SK-N-SH (cell line): ENCODE measurements at regions not wholly inside any gene's neighbourhood (a gene's known extent, or its start where the extent isn't known, plus 50 kb on each side); places are given as distances from the start of the nearest gene placed in this dataset.
A peak's percentile ranks its signal among the peaks of the same experiment; 100 is the strongest.

Experiments
- YY1 ChIP-seq: IDR thresholded peaks from 2 replicates; pipeline ENCODE4 v1.4.0; 2012; ENCODE audit warnings: low read depth, mild to moderate bottlenecking
- TF ChIP-seq, protein P1 (sequence below): fragments of 200-600 bp; sonication (generic); IDR thresholded peaks from 2 replicates; pipeline ENCODE4 v1.6.1; 2017; ENCODE audit warnings: antibody characterized with exemption, mild to moderate bottlenecking, moderate library complexity

DNA sequence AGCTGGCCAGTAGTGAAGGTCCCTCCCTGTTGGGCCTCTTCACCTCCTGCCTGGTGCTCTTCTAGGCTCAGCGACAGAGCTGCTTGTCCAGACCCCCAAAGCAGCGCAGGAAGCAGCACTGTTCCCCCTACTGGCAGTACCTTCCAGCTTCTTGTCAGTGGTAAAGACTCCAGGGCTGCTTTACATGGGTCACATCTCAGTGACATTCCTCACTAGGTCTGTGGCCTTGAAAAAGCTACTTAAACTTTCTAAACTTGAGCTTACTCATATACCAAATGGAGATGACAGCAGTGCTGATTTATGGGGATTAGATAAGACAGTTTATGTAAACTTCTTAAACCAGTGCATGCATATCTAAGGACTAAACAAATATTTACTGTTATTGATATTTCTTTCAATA is 117.3 kb downstream of the FAT4 start:
- TF ChIP-seq, protein P1, sequence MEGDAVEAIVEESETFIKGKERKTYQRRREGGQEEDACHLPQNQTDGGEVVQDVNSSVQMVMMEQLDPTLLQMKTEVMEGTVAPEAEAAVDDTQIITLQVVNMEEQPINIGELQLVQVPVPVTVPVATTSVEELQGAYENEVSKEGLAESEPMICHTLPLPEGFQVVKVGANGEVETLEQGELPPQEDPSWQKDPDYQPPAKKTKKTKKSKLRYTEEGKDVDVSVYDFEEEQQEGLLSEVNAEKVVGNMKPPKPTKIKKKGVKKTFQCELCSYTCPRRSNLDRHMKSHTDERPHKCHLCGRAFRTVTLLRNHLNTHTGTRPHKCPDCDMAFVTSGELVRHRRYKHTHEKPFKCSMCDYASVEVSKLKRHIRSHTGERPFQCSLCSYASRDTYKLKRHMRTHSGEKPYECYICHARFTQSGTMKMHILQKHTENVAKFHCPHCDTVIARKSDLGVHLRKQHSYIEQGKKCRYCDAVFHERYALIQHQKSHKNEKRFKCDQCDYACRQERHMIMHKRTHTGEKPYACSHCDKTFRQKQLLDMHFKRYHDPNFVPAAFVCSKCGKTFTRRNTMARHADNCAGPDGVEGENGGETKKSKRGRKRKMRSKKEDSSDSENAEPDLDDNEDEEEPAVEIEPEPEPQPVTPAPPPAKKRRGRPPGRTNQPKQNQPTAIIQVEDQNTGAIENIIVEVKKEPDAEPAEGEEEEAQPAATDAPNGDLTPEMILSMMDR, result peak; percentile 17; the same call in 1 of the 2 replicates
- TF ChIP-seq YY1, result no peak
